Loucy (cell line): ENCODE measurements at regions not wholly inside any gene's neighbourhood (a gene's known extent, or its start where the extent isn't known, plus 50 kb on each side); places are given as distances from the start of the nearest gene placed in this dataset.

ENCODE experiments used
- H2AFZ ChIP-seq: fragments of 200-600 bp; sonication (generic); 2 replicates; pipeline ENCODE4 v1.6.0; 2016; ENCODE audit warnings: antibody characterized with exemption, mild to moderate bottlenecking, low read length, moderate library complexity
- H3F3A ChIP-seq: fragments of 200-600 bp; 2 replicates; pipeline ENCODE4 v1.6.0; 2016; ENCODE audit warnings: antibody characterized with exemption, low read depth, mild to moderate bottlenecking
- H3K27me3 ChIP-seq: fragments of 200-600 bp; sonication (generic); 2 replicates; pipeline ENCODE4 v1.6.1; 2014; ENCODE audit warnings: low read length, mild to moderate bottlenecking; ENCODE audit not compliant: insufficient read depth, poor library complexity, severe bottlenecking
- H3K36me3 ChIP-seq: fragments of 200-600 bp; sonication (generic); 2 replicates; pipeline ENCODE4 v1.6.1; 2016; ENCODE audit warnings: low read length; ENCODE audit not compliant: insufficient read depth
- H3K4me1 ChIP-seq: fragments of 200-600 bp; sonication (generic); 2 replicates; pipeline ENCODE4 v1.5.1; 2014; ENCODE audit warnings: low read length, mild to moderate bottlenecking; ENCODE audit not compliant: insufficient read depth, poor library complexity, severe bottlenecking
- H3K4me2 ChIP-seq: fragments of 200-600 bp; sonication (generic); 2 replicates; pipeline ENCODE4 v1.6.0; 2014; ENCODE audit warnings: antibody characterized with exemption, low read length, low read depth, mild to moderate bottlenecking; ENCODE audit not compliant: poor library complexity, severe bottlenecking
- H3K4me3 ChIP-seq: fragments of 200-600 bp; sonication (generic); 2 replicates; pipeline ENCODE4 v1.5.1; 2014; ENCODE audit warnings: low read length, mild to moderate bottlenecking, mixed read lengths; ENCODE audit not compliant: poor library complexity, severe bottlenecking
- H3K79me2 ChIP-seq: fragments of 200-600 bp; sonication (generic); 2 replicates; pipeline ENCODE4 v1.6.1; 2014; ENCODE audit warnings: low read length; ENCODE audit not compliant: insufficient read depth
- H3K9ac ChIP-seq: fragments of 200-600 bp; sonication (generic); 2 replicates; pipeline ENCODE4 v1.6.0; 2014; ENCODE audit warnings: mild to moderate bottlenecking, low read depth, low read length, moderate library complexity; ENCODE audit not compliant: poor library complexity, severe bottlenecking
- H3K9me2 ChIP-seq: fragments of 200-600 bp; sonication (generic); replicated peaks from 2 replicates; pipeline ENCODE4 v1.6.1; 2016; ENCODE audit warnings: low read depth, low read length, mixed read lengths
- H3K9me3 ChIP-seq: fragments of 200-600 bp; sonication (generic); 2 replicates; pipeline ENCODE4 v1.6.1; 2014; ENCODE audit warnings: mild to moderate bottlenecking, antibody characterized with exemption, low read length, low read depth; ENCODE audit not compliant: insufficient read depth
- H4K20me1 ChIP-seq: fragments of 200-600 bp; sonication (generic); 2 replicates; pipeline ENCODE4 v1.6.0; 2014; ENCODE audit warnings: antibody characterized with exemption, low read length, mild to moderate bottlenecking; ENCODE audit not compliant: insufficient read depth, poor library complexity, severe bottlenecking
- CTCF ChIP-seq: fragments of 200-600 bp; sonication (generic); conservative IDR thresholded peaks from 2 replicates; pipeline ENCODE4 v1.5.1; 2014; ENCODE audit warnings: mild to moderate bottlenecking, antibody characterized with exemption, low read length
- EZH2phosphoT487 ChIP-seq: fragments of 200-600 bp; IDR thresholded peaks from 2 replicates; pipeline ENCODE4 v1.6.1; 2018; ENCODE audit warnings: antibody characterized with exemption, mild to moderate bottlenecking, moderate library complexity, borderline replicate concordance

- no peaks in the 10 kb centered on the region for H4K20me1 ChIP-seq
- no peaks in the 10 kb centered on the region for H3K36me3 ChIP-seq
- no peaks in the 10 kb centered on the region for H3K4me1 ChIP-seq
- no peaks in the 10 kb centered on the region for H3K79me2 ChIP-seq
- no peak overlapping the region for H2AFZ ChIP-seq
- no peak overlapping the region for H3K9ac ChIP-seq
- H3K4me2 ChIP-seq: no peak overlapping the region
- no peaks in the 10 kb centered on the region for H3K27me3 ChIP-seq
- H3K9me3 ChIP-seq: no peaks in the 10 kb centered on the region
- H3F3A ChIP-seq: no peaks in the 10 kb centered on the region
- H3K9me2 ChIP-seq: no peaks in the 10 kb centered on the region
- no peak overlapping the region for H3K4me3 ChIP-seq
- TF ChIP-seq CTCF (no peak), EZH2phosphoT487 (no peak)
Observed at GRCh38 chr5:18687429-18687828, 1053.2 kb downstream of the TAF11L14 start.

- Histone ChIP-seq H3K4me1 (peaks cover 5% of the 10 kb centered on the region), H3K9me3 (no peaks in the 10 kb centered on the region), H3K27me3 (no peaks in the 10 kb centered on the region), H3K9me2 (no peaks in the 10 kb centered on the region), H3K36me3 (no peaks in the 10 kb centered on the region), H4K20me1 (no peaks in the 10 kb centered on the region), H3K79me2 (no peaks in the 10 kb centered on the region), H3K4me2 (no peak overlapping the region), H3K4me3 (no peak overlapping the region), H3K9ac (no peak overlapping the region), H3F3A (no peaks in the 10 kb centered on the region), H2AFZ (no peak overlapping the region)
- TF ChIP-seq CTCF: no peak
- TF ChIP-seq EZH2phosphoT487: no peak
Observed at GRCh38 chr5:18699681-18700080, 1065.4 kb downstream of the TAF11L14 start.

- Histone ChIP-seq H3K4me3 (no peak overlapping the region), H3K79me2 (no peaks in the 10 kb centered on the region), H3K4me2 (no peak overlapping the region), H3K27me3 (no peaks in the 10 kb centered on the region), H3K9me3 (no peaks in the 10 kb centered on the region), H4K20me1 (no peaks in the 10 kb centered on the region), H3K4me1 (peaks cover 5% of the 10 kb centered on the region), H3F3A (no peaks in the 10 kb centered on the region), H3K9me2 (no peaks in the 10 kb centered on the region), H3K36me3 (no peaks in the 10 kb centered on the region), H2AFZ (no peak overlapping the region), H3K9ac (no peak overlapping the region)
- TF ChIP-seq EZH2phosphoT487 (no peak), CTCF (no peak)
Observed at GRCh38 chr5:18702821-18703220, 1068.6 kb downstream of the TAF11L14 start.
